Occipital lobe (tissue), 1 donor: ENCODE measurements at regions not wholly inside any gene's neighbourhood (a gene's known extent, or its start where the extent isn't known, plus 50 kb on each side); places are given as distances from the start of the nearest gene placed in this dataset.

ENCODE experiments used
- DNase-seq: peaks from one replicate; lab custom pipeline; 2025; lab: John Stamatoyannopoulos, UW

GRCh38 chr20:1798982-1799381 is 96.2 kb upstream of the SIRPA start:
- DNase-seq, result no peak

GRCh38 chr20:1793821-1794220 is 101.4 kb upstream of the SIRPA start:
- no peak for DNase-seq

- no peak for DNase-seq
Measured at GRCh38 chr20:1792274-1792673, 102.9 kb upstream of the SIRPA start.

- no peak for DNase-seq
Measured at GRCh38 chr20:1790386-1790785, 104.8 kb upstream of the SIRPA start.

- no peak for DNase-seq
Measured at GRCh38 chr20:1788044-1788443, 107.2 kb upstream of the SIRPA start.

- no peak for DNase-seq
Measured at GRCh38 chr20:1786486-1786885, 108.7 kb upstream of the SIRPA start.

- no peak for DNase-seq
Measured at GRCh38 chr20:1784586-1784985, 110.6 kb upstream of the SIRPA start.

GRCh38 chr20:1783245-1783644 is 112.0 kb upstream of the SIRPA start:
- no peak for DNase-seq

GRCh38 chr20:1782181-1782580 is 113.0 kb upstream of the SIRPA start:
- no peak for DNase-seq

GRCh38 chr20:1779567-1779966 is 115.6 kb upstream of the SIRPA start:
- DNase-seq, result no peak

GRCh38 chr20:1778338-1778737 is 116.9 kb upstream of the SIRPA start:
- DNase-seq, result no peak

- no peak for DNase-seq
Measured at GRCh38 chr20:1777476-1777820, 117.8 kb upstream of the SIRPA start.

- DNase-seq, result peak; percentile 77
Measured at GRCh38 chr20:1776681-1777475, 118.3 kb upstream of the SIRPA start.

- DNase-seq, result no peak
Measured at GRCh38 chr20:1775117-1775516, 117.5 kb upstream of the SIRPG start.

- no peak for DNase-seq
Measured at GRCh38 chr20:1774479-1774878, 116.9 kb upstream of the SIRPG start.

- no peak for DNase-seq
Measured at GRCh38 chr20:1773816-1774215, 116.2 kb upstream of the SIRPG start.

- DNase-seq, result no peak
Measured at GRCh38 chr20:1769491-1769890, 111.9 kb upstream of the SIRPG start.

- no peak for DNase-seq
Measured at GRCh38 chr20:1766731-1767130, 109.2 kb upstream of the SIRPG start.

- peak; percentile 50 for DNase-seq
Measured at GRCh38 chr20:1764136-1765033, 106.8 kb upstream of the SIRPG start.

- no peak for DNase-seq
Measured at GRCh38 chr20:1761598-1761997, 104.0 kb upstream of the SIRPG start.

- DNase-seq, result no peak
Measured at GRCh38 chr20:1761116-1761515, 103.5 kb upstream of the SIRPG start.

GRCh38 chr20:1758765-1759164 is 101.2 kb upstream of the SIRPG start:
- no peak for DNase-seq
